ENCODE measurements at regions not wholly inside any gene's neighbourhood (a gene's known extent, or its start where the extent isn't known, plus 50 kb on each side); places are given as distances from the start of the nearest gene placed in this dataset.

DNA sequence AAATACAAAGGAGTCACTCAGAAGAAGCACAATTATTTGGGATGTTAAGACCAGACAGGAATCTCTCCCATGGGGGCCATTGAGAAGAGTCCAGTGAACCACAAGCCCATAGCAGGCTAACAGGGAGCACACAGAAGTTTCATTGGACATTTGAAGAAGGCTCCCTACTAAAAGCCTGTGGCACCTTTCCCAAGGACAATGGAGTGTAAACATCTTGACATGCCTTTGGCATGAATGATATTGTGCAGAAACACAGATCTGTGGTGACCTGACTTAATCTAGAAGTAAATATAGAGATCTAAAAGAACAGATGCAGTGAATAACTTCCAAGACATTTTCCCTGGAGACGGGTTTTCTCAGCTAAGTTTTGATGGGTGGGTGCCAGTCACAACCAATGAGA lies 221.5 kb downstream of the EPHA4 start:
- Histone ChIP-seq H3K27ac (peak overlapping the region in 1 of 2 donors; percentile 7), H3K27me3 (no peaks in the 10 kb centered on the region), H3K36me3 (no peaks in the 10 kb centered on the region), H3K4me3 (no peak overlapping the region), H3K9me3 (no peaks in the 10 kb centered on the region), H3K4me1 (ENCODE audit: insufficient read depth) (peaks cover 5% of the 10 kb centered on the region)
- WGBS, 3 donors = 16 to 19% (median 17%) methylated on average over 1 of the region's 1 CpG
- TF ChIP-seq, protein P1, sequence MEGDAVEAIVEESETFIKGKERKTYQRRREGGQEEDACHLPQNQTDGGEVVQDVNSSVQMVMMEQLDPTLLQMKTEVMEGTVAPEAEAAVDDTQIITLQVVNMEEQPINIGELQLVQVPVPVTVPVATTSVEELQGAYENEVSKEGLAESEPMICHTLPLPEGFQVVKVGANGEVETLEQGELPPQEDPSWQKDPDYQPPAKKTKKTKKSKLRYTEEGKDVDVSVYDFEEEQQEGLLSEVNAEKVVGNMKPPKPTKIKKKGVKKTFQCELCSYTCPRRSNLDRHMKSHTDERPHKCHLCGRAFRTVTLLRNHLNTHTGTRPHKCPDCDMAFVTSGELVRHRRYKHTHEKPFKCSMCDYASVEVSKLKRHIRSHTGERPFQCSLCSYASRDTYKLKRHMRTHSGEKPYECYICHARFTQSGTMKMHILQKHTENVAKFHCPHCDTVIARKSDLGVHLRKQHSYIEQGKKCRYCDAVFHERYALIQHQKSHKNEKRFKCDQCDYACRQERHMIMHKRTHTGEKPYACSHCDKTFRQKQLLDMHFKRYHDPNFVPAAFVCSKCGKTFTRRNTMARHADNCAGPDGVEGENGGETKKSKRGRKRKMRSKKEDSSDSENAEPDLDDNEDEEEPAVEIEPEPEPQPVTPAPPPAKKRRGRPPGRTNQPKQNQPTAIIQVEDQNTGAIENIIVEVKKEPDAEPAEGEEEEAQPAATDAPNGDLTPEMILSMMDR (IDR thresholded peaks at IDR 0.05) = no peak
- TF ChIP-seq POLR2A (IDR thresholded peaks at IDR 0.05) (no peak), EP300 (IDR thresholded peaks at IDR 0.05) (no peak)
- intact Hi-C loops (cut with DNase I) = no loop called here
- peak in 1 of 5 donors; percentile 39 for DNase-seq

DNA sequence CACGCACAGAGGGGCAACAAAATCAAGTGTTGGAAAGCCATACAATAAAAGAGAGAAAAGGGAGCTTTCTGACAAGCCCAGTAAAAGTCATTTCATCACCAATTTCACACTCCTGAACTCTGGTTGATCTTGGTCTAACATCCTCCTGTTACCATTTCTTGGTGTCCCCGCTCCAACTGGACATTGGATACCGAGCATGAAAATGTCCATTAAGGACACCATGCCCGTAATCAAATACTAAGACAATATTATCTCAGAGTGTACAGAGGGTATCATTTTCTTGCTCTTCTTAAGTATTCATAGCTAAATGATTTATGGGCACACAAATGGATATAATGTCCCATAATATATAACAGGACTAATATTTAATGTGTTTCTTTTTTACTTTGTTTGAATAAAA lies 218.9 kb downstream of the EPHA4 start:
- 71 to 93% (median 93%) methylated on average over 4 of the region's 4 CpGs for WGBS, 3 donors
- no peaks in the 10 kb centered on the region for H3K9me3 ChIP-seq
- peaks cover 3% of the 10 kb centered on the region for H3K4me1 ChIP-seq (ENCODE audit: insufficient read depth)
- no peak for DNase-seq
- no peak overlapping the region for H3K4me3 ChIP-seq
- H3K36me3 ChIP-seq = no peaks in the 10 kb centered on the region
- no peak overlapping the region for H3K27ac ChIP-seq
- H3K27me3 ChIP-seq = no peaks in the 10 kb centered on the region
- intact Hi-C loops (cut with DNase I) = no loop called here
- TF ChIP-seq EP300 (IDR thresholded peaks at IDR 0.05) = no peak
- TF ChIP-seq, protein P1 (IDR thresholded peaks at IDR 0.05) = no peak
- no peak for TF ChIP-seq POLR2A (IDR thresholded peaks at IDR 0.05)

GRCh38 chr2:221360312-221360711 lies 211.8 kb downstream of the EPHA4 start:
- no peak overlapping the region for H3K4me3 ChIP-seq
- H3K27ac ChIP-seq = no peak overlapping the region
- no peak for DNase-seq
- H3K9me3 ChIP-seq = no peaks in the 10 kb centered on the region
- H3K4me1 ChIP-seq (ENCODE audit: insufficient read depth) = no peaks in the 10 kb centered on the region
- intact Hi-C loops (cut with DNase I) = no loop called here
- TF ChIP-seq, protein P1 (IDR thresholded peaks at IDR 0.05) = no peak
- TF ChIP-seq POLR2A (IDR thresholded peaks at IDR 0.05) = no peak
- TF ChIP-seq EP300 (IDR thresholded peaks at IDR 0.05) = no peak
- H3K27me3 ChIP-seq = no peaks in the 10 kb centered on the region
- H3K36me3 ChIP-seq = no peaks in the 10 kb centered on the region
- 79 to 91% (median 87%) methylated on average over 3 of the region's 3 CpGs for WGBS, 3 donors

GRCh38 chr2:221360742-221361141 lies 211.4 kb downstream of the EPHA4 start:
- H3K4me1 ChIP-seq (ENCODE audit: insufficient read depth) = no peaks in the 10 kb centered on the region
- intact Hi-C loops (cut with DNase I) = no loop called here
- H3K27ac ChIP-seq = no peak overlapping the region
- H3K9me3 ChIP-seq = no peaks in the 10 kb centered on the region
- H3K4me3 ChIP-seq = no peak overlapping the region
- 33 to 46% (median 39%) methylated on average over 6 of the region's 6 CpGs for WGBS, 3 donors
- TF ChIP-seq POLR2A (IDR thresholded peaks at IDR 0.05) (no peak), EP300 (IDR thresholded peaks at IDR 0.05) (no peak)
- TF ChIP-seq, protein P1 (IDR thresholded peaks at IDR 0.05) = no peak
- no peaks in the 10 kb centered on the region for H3K27me3 ChIP-seq
- DNase-seq = no peak
- no peaks in the 10 kb centered on the region for H3K36me3 ChIP-seq

- Histone ChIP-seq H3K4me3 (no peak overlapping the region), H3K4me1 (ENCODE audit: insufficient read depth) (no peaks in the 10 kb centered on the region), H3K27me3 (no peaks in the 10 kb centered on the region), H3K9me3 (no peaks in the 10 kb centered on the region), H3K27ac (no peak overlapping the region), H3K36me3 (no peaks in the 10 kb centered on the region)
- no peak for DNase-seq
- 86 to 93% (median 91%) methylated on average over 4 of the region's 4 CpGs for WGBS, 3 donors
- intact Hi-C loops (cut with DNase I) = no loop called here
- TF ChIP-seq, protein P1 (IDR thresholded peaks at IDR 0.05) = no peak
- TF ChIP-seq POLR2A (IDR thresholded peaks at IDR 0.05) = no peak
- TF ChIP-seq EP300 (IDR thresholded peaks at IDR 0.05) = no peak
These were observed 210.5 kb downstream of the EPHA4 start for GRCh38 chr2:221361633-221362032.
